HG03066 (cell line): ENCODE measurements at regions not wholly inside any gene's neighbourhood (a gene's known extent, or its start where the extent isn't known, plus 50 kb on each side); places are given as distances from the start of the nearest gene placed in this dataset.

Source experiments
- ATAC-seq: cut with Tn5 transposase; IDR thresholded peaks from one replicate; pipeline ENCODE4 v1.9.1; 2021; ENCODE audit warnings: low read depth; ENCODE audit not compliant: unreplicated experiment

DNA sequence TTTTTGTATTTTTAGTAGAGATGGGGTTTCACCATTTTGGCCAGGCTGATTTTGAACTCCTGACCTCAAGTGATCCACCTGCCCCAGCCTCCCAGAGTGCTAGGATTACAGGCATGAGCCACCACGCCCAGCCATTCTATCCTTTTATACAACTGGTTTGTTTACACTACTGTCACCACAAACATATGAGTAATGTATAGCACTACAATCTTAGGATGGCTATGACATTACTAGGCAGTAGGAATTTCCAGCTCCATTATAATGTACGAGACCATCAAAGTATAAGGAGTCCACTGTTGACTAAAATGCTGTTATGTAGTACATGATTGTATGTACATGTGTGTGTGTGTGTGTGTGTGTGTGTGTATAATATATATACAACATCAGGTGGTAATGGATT lies 1126.1 kb upstream of the LRRN3 start:
- ATAC-seq, result no peak

DNA sequence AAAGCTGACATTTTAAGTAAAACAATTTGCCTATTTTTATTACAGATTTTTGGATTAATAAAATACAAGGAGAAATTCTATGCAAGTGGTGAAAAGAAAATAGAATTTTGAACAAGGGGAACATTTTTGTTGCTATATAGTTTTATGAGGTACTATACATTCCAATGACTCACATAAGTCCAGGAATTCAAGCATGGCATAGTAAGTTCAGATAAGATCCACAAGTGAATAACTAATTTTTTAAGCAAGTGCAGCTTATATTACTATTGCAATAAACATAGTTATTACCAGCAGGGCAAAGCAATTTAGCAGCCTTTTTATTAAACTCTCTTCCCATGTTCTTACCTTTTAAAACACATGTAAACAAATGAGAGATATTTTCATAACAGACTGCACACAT lies 1123.5 kb upstream of the LRRN3 start:
- no peak for ATAC-seq

DNA sequence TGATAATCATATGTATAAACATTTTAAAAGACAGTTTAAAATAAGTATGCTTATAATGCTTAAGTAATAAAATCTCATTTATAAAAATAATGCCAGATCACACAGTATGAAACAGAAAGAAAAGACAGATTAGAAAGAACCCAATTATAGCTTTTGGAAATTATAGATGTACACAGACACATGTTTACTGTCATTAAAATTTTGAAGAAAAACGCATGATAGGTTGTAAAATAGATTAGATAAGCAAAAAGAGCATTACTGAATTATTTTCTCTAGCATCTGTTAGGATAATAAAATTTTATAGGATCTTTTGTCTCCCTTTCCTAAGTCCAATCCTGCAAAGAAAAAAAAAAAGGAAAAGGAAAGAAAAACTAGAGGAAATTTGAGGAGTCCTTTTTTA lies 1107.3 kb upstream of the LRRN3 start:
- no peak for ATAC-seq

DNA sequence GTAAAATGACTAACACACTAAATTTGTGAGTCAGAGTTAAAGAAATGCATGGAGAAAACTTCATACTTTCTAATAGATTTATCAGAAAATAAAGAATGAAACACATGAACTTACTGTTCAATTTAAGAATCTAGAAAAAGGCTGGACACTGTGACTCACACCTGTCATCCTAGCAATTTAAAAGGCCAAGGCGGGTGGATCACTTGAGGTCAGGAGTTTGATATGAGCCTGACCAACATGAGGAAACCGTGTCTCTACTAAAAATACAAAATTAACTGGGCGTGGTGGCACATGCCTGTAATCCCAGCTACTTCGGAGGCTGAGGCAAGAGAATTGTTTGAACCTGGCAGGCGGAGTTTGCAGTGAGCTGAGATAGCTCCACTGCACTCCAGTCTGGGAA lies 1106.2 kb upstream of the LRRN3 start:
- no peak for ATAC-seq

DNA sequence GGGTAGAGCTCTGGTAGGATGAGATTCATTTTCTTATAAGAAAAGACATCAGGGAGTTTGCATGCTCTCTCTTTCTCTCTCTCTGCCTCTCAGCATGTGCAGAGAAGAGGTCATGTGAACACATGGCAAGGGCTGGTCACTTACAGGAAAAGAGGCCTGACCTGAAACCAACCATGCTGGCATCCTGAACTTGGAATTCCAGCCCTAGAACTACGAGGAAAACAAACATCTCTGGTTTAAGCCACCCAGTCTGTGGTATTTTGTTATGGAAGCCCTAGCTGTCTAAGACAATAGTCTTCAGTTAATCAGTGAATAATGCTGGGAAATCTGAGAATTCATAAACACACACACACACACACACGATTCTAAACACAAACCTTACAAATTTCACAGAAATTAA lies 1104.2 kb upstream of the LRRN3 start:
- no peak for ATAC-seq

- no peak for ATAC-seq
Measured at GRCh38 chr7:109996411-109996810, 1094.5 kb upstream of the LRRN3 start.

DNA sequence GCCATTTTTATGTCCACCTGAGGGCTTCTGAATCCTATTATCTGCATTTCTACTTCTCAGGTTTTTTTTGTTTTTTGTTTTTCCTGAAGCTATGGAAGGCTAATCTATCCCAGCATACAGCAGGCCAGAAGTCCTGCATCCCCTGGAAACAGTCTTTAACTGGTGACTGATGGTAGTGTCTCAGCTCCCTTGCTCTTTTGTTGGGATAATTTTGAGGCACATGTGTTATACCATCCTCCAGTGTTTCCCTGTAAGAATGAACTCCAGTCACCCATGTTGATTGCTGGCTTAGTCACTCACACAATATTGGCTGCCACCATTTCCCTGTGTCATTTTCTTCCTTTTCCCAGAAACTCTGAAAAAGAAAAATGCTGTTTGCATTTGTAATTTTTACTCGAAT lies 1094.0 kb upstream of the LRRN3 start:
- ATAC-seq, result no peak

GRCh38 chr7:109997837-109998236 lies 1093.1 kb upstream of the LRRN3 start:
- no peak for ATAC-seq

DNA sequence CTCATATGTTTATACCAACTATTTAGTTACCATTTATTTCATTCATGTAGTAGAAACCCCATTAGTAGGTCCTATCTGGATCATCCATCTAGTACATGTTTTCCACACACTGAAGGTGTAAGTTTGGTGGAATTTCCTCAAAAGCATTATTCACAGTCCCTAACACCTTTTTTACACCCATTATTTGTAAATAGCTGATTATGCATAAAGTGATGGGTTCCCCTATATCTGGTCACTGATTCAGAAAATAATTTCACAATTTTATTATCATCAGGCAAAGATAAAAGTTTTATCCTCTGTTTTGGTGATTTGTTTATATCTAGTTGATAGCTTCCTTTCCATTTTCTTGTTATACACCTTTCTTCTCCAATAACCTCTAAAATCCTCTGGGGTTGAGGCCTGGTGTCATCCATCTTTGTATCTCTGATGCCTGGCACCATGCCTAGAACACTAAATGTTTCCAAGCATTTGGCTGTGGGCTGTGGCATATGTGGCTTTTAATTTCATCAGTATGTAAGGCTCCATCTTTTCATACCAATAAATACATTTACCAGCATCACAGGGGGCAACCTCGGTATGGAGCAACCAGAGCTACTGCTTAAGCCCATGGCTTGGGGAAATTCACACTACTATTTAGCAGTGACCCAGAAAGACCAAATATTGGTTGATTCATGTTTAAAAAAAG lies 1089.5 kb upstream of the LRRN3 start:
- no peak for ATAC-seq

GRCh38 chr7:110003827-110004226 lies 1087.1 kb upstream of the LRRN3 start:
- no peak for ATAC-seq

GRCh38 chr7:110007320-110008063 lies 1083.4 kb upstream of the LRRN3 start:
- no peak for ATAC-seq

GRCh38 chr7:110010359-110010758 lies 1080.6 kb upstream of the LRRN3 start:
- no peak for ATAC-seq

DNA sequence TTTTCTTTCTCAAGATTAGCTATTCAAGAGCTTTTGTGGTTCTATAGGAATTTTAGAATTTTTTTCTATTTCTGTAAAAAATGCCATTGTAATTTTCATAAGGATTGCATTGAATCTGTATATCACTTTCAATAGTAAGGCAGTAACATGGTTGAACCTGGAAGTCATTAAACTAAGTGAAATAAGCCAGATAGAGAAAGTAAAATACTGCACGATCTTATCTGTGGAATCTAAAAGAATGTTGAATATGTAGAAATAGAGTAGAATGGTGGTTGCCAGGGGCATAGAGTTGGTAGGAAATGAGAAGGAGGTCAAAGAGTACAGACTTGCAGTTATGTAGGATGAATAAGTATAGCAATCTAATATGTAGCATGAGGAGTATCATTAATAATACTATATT lies 1073.5 kb upstream of the LRRN3 start:
- ATAC-seq, result no peak

DNA sequence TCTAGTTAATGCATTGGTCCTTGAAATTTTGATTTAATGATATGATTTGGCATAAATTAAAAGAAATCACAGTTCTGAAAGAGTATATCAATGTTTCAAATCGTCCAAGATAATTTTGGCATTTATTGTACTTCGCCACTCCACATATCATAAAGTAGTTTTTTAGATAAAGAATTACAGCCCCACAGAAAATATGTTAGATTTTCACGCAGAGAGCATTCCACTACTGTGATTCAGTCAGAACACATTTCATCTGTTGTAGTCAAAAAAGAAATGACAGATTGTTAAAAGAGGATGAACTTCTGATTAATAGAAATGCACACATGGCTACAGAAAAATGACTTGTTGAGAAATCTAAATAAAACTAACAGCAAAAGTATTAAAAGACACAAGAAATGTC lies 1063.5 kb upstream of the LRRN3 start:
- no peak for ATAC-seq

DNA sequence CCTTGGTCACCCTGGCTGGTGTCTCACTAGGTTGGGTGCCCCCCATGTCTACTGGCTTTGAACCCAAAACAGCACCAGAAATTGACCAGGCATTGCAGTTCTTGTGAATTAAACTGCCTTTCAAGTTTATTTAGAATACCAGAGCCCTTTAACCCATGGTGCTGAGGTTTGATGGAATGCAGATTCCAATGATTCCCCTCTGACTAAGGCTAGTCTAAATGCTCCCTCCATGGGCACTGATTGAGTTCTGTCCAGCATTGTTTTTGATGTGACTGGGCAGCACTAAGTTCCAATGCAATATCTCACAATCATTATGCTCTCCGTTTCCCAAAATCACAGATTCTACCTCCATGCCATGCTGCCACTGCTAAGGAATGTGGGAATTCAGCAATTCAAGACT lies 1047.4 kb upstream of the LRRN3 start:
- no peak for ATAC-seq

- no peak for ATAC-seq
Measured at GRCh38 chr7:110050785-110051184, 1040.1 kb upstream of the LRRN3 start.

- ATAC-seq, result no peak
Measured at GRCh38 chr7:110051372-110051771, 1039.6 kb upstream of the LRRN3 start.

DNA sequence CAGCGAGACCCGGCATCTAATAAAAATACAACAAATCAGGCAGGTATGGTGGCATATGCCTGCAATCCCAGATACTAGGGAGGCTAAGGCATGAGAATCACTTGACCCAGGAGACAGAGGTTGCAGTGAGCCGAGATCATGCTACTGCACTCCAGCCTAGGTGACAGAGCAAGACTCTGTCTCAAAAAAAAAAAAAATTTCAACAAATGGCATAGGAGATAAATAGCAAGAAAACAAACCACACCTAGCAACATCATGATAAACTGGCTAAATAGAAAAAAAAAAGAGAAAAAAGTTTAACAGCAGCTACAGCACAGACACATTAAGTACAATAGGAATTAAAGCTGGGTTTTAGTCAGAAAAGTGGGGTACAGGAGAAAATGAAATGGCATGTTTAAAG lies 1034.6 kb upstream of the LRRN3 start:
- no peak for ATAC-seq

- no peak for ATAC-seq
Measured at GRCh38 chr7:110058401-110058800, 1032.5 kb upstream of the LRRN3 start.

DNA sequence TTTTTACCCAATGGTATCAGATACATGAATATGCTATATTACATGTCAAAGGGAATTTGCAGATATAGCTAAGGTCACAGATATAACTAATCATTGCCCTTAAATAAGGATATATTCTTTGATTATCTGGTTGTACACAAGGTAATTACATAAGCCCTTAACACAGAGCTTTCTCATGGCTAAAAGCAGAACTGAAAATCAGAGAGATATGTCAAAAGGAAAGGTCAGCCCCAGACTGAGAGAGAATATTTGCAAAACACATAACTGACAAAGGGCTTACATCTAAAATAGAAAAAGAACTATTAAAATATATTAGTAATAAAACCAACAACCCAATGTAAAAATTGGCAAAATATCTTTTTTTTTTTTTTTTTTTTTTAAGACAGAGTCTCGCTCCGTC lies 1029.5 kb upstream of the LRRN3 start:
- ATAC-seq, result no peak

DNA sequence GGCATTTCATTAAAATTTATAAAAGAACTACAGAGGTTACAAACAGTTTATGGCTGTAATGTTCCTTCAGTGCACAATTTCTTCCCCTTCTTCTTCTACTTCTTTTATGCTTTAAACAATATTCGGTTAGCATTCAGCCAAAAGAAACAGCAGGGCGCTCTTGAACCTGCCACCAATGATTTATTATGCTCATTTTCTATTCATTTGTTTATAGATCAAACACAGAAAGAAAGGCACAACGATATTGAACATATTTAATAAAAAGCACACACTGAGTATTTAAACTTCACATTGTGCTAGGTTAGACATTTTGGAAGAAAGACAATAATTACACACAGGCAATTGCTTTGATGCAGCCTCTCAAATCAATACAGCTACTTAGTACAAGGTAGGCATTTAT lies 1025.8 kb upstream of the LRRN3 start:
- ATAC-seq, result no peak

GRCh38 chr7:110066843-110067242 lies 1024.1 kb upstream of the LRRN3 start:
- no peak for ATAC-seq
